ENCODE measurements at regions not wholly inside any gene's neighbourhood (a gene's known extent, or its start where the extent isn't known, plus 50 kb on each side); places are given as distances from the start of the nearest gene placed in this dataset.
"Not testable (repeated sequence)": the region's sequence is repeated elsewhere in the genome, so short reads cannot be mapped to it uniquely, and the experiment has no call there.

GRCh38 chr13:95388420-95389079, 87.3 kb upstream of the ABCC4 start:
- DNase-seq (ENCODE audit: low read depth): no peak

- no peak for DNase-seq (ENCODE audit: low read depth)
These were observed 90.1 kb upstream of the ABCC4 start for GRCh38 chr13:95391362-95391761.

GRCh38 chr13:95391785-95392184, 90.5 kb upstream of the ABCC4 start:
- no peak for DNase-seq (ENCODE audit: low read depth)

- no peak for DNase-seq (ENCODE audit: low read depth)
These were observed 91.3 kb upstream of the ABCC4 start for GRCh38 chr13:95392597-95392996.

GRCh38 chr13:95403349-95404140, 102.3 kb upstream of the ABCC4 start:
- DNase-seq (ENCODE audit: low read depth): no peak

- DNase-seq (ENCODE audit: low read depth): peak; percentile 91
These were observed 103.1 kb upstream of the ABCC4 start for GRCh38 chr13:95404141-95404882.

- no peak for DNase-seq (ENCODE audit: low read depth)
These were observed 104.9 kb upstream of the ABCC4 start for GRCh38 chr13:95406176-95406575.

- peak; percentile 7 for DNase-seq (ENCODE audit: low read depth)
These were observed 110.3 kb upstream of the ABCC4 start for GRCh38 chr13:95411428-95412040.

GRCh38 chr13:95418946-95419345, 117.7 kb upstream of the ABCC4 start:
- DNase-seq (ENCODE audit: low read depth): no peak

GRCh38 chr13:95420501-95420900, 119.2 kb upstream of the ABCC4 start:
- DNase-seq (ENCODE audit: low read depth): no peak

GRCh38 chr13:95426631-95427030, 125.4 kb upstream of the ABCC4 start:
- no peak for DNase-seq (ENCODE audit: low read depth)

- DNase-seq (ENCODE audit: low read depth): not testable (repeated sequence)
These were observed 122.0 kb upstream of the CLDN10 start for GRCh38 chr13:95430525-95430924.

GRCh38 chr13:95432141-95432540, 120.4 kb upstream of the CLDN10 start:
- no peak for DNase-seq (ENCODE audit: low read depth)

- DNase-seq (ENCODE audit: low read depth): no peak
These were observed 119.0 kb upstream of the CLDN10 start for GRCh38 chr13:95433537-95433936.

GRCh38 chr13:95434111-95434510, 118.4 kb upstream of the CLDN10 start:
- no peak for DNase-seq (ENCODE audit: low read depth)

GRCh38 chr13:95437561-95437960, 115.0 kb upstream of the CLDN10 start:
- no peak for DNase-seq (ENCODE audit: low read depth)

- no peak for DNase-seq (ENCODE audit: low read depth)
These were observed 114.2 kb upstream of the CLDN10 start for GRCh38 chr13:95438297-95438696.

GRCh38 chr13:95440441-95441088, 112.0 kb upstream of the CLDN10 start:
- DNase-seq (ENCODE audit: low read depth): no peak

GRCh38 chr13:95441326-95441725, 111.2 kb upstream of the CLDN10 start:
- DNase-seq (ENCODE audit: low read depth): no peak

- no peak for DNase-seq (ENCODE audit: low read depth)
These were observed 108.4 kb upstream of the CLDN10 start for GRCh38 chr13:95444006-95444730.

- no peak for DNase-seq (ENCODE audit: low read depth)
These were observed 107.4 kb upstream of the CLDN10 start for GRCh38 chr13:95445131-95445530.

Measured in myocyte (in vitro differentiated cells).